Neural progenitor cell (in vitro differentiated cells): ENCODE measurements at regions not wholly inside any gene's neighbourhood (a gene's known extent, or its start where the extent isn't known, plus 50 kb on each side); places are given as distances from the start of the nearest gene placed in this dataset.
A peak's percentile ranks its signal among the peaks of the same experiment; 100 is the strongest.

Experiments used
- DNase-seq: peaks from one replicate; pipeline ENCODE4 v3.0.0-alpha.2; 2016; ENCODE audit warnings: low spot score
- H2AFZ ChIP-seq: fragments of 200-600 bp; sonication (generic); replicated peaks from 2 replicates; pipeline ENCODE4 v1.6.1; 2016; ENCODE audit warnings: antibody characterized with exemption
- H3F3A ChIP-seq: fragments of 200-600 bp; sonication (generic); 2 replicates; pipeline ENCODE4 v1.6.1; 2016; ENCODE audit warnings: antibody characterized with exemption, low read depth
- H3K27ac ChIP-seq: fragments of 200-600 bp; sonication (generic); 2 replicates; pipeline ENCODE4 v1.5.1; 2016; ENCODE audit warnings: mild to moderate bottlenecking
- H3K27me3 ChIP-seq: fragments of 200-600 bp; sonication (generic); 2 replicates; pipeline ENCODE4 v1.6.1; 2016; ENCODE audit warnings: mild to moderate bottlenecking, moderate library complexity
- H3K36me3 ChIP-seq: fragments of 200-600 bp; sonication (generic); 2 replicates; pipeline ENCODE4 v1.5.1; 2016
- H3K4me1 ChIP-seq: fragments of 200-600 bp; sonication (generic); 2 replicates; pipeline ENCODE4 v1.6.1; 2016; ENCODE audit warnings: mixed run types
- H3K4me2 ChIP-seq: fragments of 200-600 bp; sonication (generic); 2 replicates; pipeline ENCODE4 v1.6.1; 2016
- H3K4me3 ChIP-seq: fragments of 200-600 bp; sonication (generic); 2 replicates; pipeline ENCODE4 v1.5.1; 2016
- H3K79me2 ChIP-seq: fragments of 200-600 bp; sonication (generic); 2 replicates; pipeline ENCODE4 v1.6.1; 2016; ENCODE audit warnings: low read depth
- H3K9ac ChIP-seq: fragments of 200-600 bp; sonication (generic); 2 replicates; pipeline ENCODE4 v1.6.1; 2016
- H3K9me3 ChIP-seq: fragments of 200-600 bp; sonication (generic); 2 replicates; pipeline ENCODE4 v1.5.1; 2016; ENCODE audit warnings: low read depth
- H4K20me1 ChIP-seq: fragments of 200-600 bp; sonication (generic); 2 replicates; pipeline ENCODE4 v1.6.1; 2016; ENCODE audit warnings: low read depth
- H3K27ac Mint-ChIP-seq: 3 replicates; pipeline ENCODE4 v1.8.0; 2021; ENCODE audit warnings: mixed read lengths
- H3K27me3 Mint-ChIP-seq: 2 replicates; pipeline ENCODE4 v1.8.0; 2022; ENCODE audit warnings: low read depth, mild to moderate bottlenecking, inconsistent platforms, moderate library complexity, mixed read lengths; ENCODE audit not compliant: insufficient read depth
- H3K36me3 Mint-ChIP-seq: 3 replicates; pipeline ENCODE4 v1.8.0; 2021; ENCODE audit warnings: mixed read lengths
- H3K4me1 Mint-ChIP-seq: 3 replicates; pipeline ENCODE4 v1.8.0; 2021; ENCODE audit warnings: mixed read lengths
- H3K4me3 Mint-ChIP-seq: 3 replicates; pipeline ENCODE4 v1.8.0; 2021; ENCODE audit warnings: mild to moderate bottlenecking, moderate library complexity, mixed read lengths
- H3K9me3 Mint-ChIP-seq: 3 replicates; pipeline ENCODE4 v1.8.0; 2020; ENCODE audit warnings: mixed read lengths
- EZH2 ChIP-seq: fragments of 200-600 bp; sonication (generic); IDR thresholded peaks from 2 replicates; pipeline ENCODE4 v1.6.1; 2017; ENCODE audit warnings: antibody characterized with exemption, mild to moderate bottlenecking, moderate library complexity
- EZH2phosphoT487 ChIP-seq: fragments of 200-600 bp; sonication (generic); IDR thresholded peaks from 2 replicates; pipeline ENCODE4 v1.6.1; 2017; ENCODE audit warnings: antibody characterized with exemption
- TF ChIP-seq, protein P1 (sequence below): fragments of 200-600 bp; sonication (generic); IDR thresholded peaks from 2 replicates; pipeline ENCODE4 v1.5.1; 2017; ENCODE audit warnings: antibody characterized with exemption, mild to moderate bottlenecking

DNA sequence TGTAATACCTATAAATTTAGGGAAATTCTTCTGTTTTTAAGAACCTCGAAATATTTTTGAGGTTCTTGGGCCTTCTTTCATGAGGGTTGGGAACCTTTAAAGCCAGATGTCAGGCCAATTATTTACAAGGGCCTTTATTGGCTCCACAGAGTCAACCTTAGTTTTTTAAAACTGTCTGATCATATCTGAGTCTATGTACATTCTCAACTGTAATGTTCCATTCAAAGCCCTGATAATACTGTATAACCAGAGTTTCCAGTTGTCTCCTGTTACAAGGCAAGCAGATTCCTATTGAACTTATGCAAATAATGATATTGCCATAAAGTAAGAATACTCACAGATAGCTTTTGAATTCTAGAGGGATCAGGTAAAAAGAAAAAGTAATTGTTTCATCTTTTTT, 545.5 kb downstream of the EPM2A start:
- no peak overlapping the region for H3K27ac Mint-ChIP-seq
- H3K36me3 Mint-ChIP-seq = no peaks in the 10 kb centered on the region
- Histone ChIP-seq H3K79me2 (no peaks in the 10 kb centered on the region), H3K9ac (no peak overlapping the region), H3K4me1 (no peaks in the 10 kb centered on the region), H4K20me1 (no peaks in the 10 kb centered on the region), H3K4me2 (no peak overlapping the region), H3F3A (no peaks in the 10 kb centered on the region), H3K9me3 (no peaks in the 10 kb centered on the region), H3K36me3 (no peaks in the 10 kb centered on the region), H3K4me3 (no peak overlapping the region), H3K27me3 (no peaks in the 10 kb centered on the region), H3K27ac (no peak overlapping the region), H2AFZ (no peak overlapping the region)
- H3K4me1 Mint-ChIP-seq = no peaks in the 10 kb centered on the region
- no peak for DNase-seq
- no peaks in the 10 kb centered on the region for H3K27me3 Mint-ChIP-seq
- H3K4me3 Mint-ChIP-seq = no peak overlapping the region
- H3K9me3 Mint-ChIP-seq = no peaks in the 10 kb centered on the region
- TF ChIP-seq, protein P1, sequence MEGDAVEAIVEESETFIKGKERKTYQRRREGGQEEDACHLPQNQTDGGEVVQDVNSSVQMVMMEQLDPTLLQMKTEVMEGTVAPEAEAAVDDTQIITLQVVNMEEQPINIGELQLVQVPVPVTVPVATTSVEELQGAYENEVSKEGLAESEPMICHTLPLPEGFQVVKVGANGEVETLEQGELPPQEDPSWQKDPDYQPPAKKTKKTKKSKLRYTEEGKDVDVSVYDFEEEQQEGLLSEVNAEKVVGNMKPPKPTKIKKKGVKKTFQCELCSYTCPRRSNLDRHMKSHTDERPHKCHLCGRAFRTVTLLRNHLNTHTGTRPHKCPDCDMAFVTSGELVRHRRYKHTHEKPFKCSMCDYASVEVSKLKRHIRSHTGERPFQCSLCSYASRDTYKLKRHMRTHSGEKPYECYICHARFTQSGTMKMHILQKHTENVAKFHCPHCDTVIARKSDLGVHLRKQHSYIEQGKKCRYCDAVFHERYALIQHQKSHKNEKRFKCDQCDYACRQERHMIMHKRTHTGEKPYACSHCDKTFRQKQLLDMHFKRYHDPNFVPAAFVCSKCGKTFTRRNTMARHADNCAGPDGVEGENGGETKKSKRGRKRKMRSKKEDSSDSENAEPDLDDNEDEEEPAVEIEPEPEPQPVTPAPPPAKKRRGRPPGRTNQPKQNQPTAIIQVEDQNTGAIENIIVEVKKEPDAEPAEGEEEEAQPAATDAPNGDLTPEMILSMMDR = no peak
- no peak for TF ChIP-seq EZH2
- TF ChIP-seq EZH2phosphoT487 = no peak

DNA sequence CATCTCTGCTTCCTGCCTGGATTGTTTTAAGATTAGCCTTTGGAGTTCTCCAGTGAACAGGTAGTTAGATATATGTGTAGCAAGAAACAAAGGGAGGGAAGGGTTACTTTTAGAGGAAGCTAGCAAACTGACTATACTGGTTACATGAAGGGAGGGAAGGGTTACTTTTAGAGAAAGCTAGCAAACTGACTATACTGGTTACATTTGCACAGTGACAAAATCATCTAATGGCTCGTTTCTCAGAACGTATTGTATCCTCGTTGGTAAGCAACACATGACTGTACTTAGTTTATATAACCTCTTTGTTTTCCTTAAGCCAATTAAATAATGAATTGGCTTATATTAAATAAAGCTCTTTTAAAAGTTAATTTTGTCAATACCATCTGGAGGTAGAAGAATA, 540.9 kb downstream of the EPM2A start:
- Histone ChIP-seq H3K4me1 (no peaks in the 10 kb centered on the region), H3K4me3 (no peak overlapping the region), H3K9me3 (no peaks in the 10 kb centered on the region), H3K27me3 (no peaks in the 10 kb centered on the region), H3K36me3 (no peaks in the 10 kb centered on the region), H3K27ac (no peak overlapping the region), H3F3A (no peaks in the 10 kb centered on the region), H4K20me1 (no peaks in the 10 kb centered on the region), H3K79me2 (no peaks in the 10 kb centered on the region), H2AFZ (peak overlapping the region; percentile 76), H3K9ac (no peak overlapping the region), H3K4me2 (no peak overlapping the region)
- DNase-seq = no peak
- no peak for TF ChIP-seq EZH2
- TF ChIP-seq, protein P1 = no peak
- no peak for TF ChIP-seq EZH2phosphoT487
- Mint-ChIP-seq H3K4me3 (no peak overlapping the region), H3K4me1 (no peaks in the 10 kb centered on the region), H3K9me3 (no peaks in the 10 kb centered on the region), H3K36me3 (no peaks in the 10 kb centered on the region), H3K27ac (no peak overlapping the region), H3K27me3 (peaks cover 3% of the 10 kb centered on the region)

DNA sequence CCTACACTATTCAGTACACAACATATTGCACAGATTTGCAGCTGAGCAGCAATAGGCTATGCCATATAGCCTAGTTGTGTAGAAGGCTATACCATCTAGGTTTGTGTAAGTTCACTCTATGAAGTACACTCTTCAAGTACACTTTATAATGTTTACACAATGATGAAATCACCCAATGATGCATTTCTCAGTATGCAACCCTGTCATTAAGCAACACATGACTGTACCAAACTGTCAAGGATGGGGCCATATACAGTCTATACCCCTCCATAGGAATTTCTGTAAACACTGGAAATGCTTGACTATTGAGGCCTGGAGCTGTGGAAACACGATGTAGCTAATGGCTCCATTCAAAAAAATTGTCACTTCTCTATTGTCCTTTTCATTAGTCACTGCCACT, 535.4 kb downstream of the EPM2A start:
- Mint-ChIP-seq H3K36me3 (no peaks in the 10 kb centered on the region), H3K4me1 (no peaks in the 10 kb centered on the region), H3K27ac (no peak overlapping the region), H3K27me3 (peaks cover 5% of the 10 kb centered on the region), H3K9me3 (no peaks in the 10 kb centered on the region), H3K4me3 (no peak overlapping the region)
- Histone ChIP-seq H3F3A (no peaks in the 10 kb centered on the region), H3K79me2 (no peaks in the 10 kb centered on the region), H3K27ac (no peak overlapping the region), H2AFZ (no peak overlapping the region), H3K27me3 (no peaks in the 10 kb centered on the region), H3K9me3 (no peaks in the 10 kb centered on the region), H4K20me1 (no peaks in the 10 kb centered on the region), H3K9ac (no peak overlapping the region), H3K4me3 (no peak overlapping the region), H3K36me3 (no peaks in the 10 kb centered on the region), H3K4me2 (no peak overlapping the region), H3K4me1 (no peaks in the 10 kb centered on the region)
- no peak for DNase-seq
- TF ChIP-seq EZH2phosphoT487 (no peak), EZH2 (no peak)
- TF ChIP-seq, protein P1 = no peak

DNA sequence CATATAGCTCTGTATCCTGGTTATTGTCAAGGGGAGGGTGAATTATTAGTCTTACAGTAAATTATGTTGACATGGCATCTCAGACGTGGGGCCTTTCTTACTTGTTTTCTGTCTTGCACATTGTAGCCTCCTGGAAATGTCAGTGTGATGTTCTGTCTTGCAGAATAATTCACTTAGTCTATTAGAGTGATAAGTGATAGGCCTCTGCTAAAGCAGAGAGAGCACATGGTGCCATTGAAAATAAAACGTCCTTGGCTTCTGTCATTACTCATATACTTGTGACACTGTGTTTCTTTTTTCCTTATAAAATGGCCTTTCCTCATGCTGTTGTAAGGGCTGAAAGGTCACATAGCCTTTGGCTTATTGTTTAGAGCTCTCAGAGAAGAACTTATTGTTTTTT, 531.0 kb downstream of the EPM2A start:
- no peaks in the 10 kb centered on the region for H3K9me3 Mint-ChIP-seq
- no peak overlapping the region for H3K27ac Mint-ChIP-seq
- Histone ChIP-seq H3K9ac (no peak overlapping the region), H2AFZ (no peak overlapping the region), H4K20me1 (no peaks in the 10 kb centered on the region), H3K27me3 (no peaks in the 10 kb centered on the region), H3K36me3 (no peaks in the 10 kb centered on the region), H3F3A (no peaks in the 10 kb centered on the region), H3K4me2 (no peak overlapping the region), H3K27ac (no peak overlapping the region), H3K79me2 (no peaks in the 10 kb centered on the region), H3K9me3 (no peaks in the 10 kb centered on the region), H3K4me3 (no peak overlapping the region), H3K4me1 (no peaks in the 10 kb centered on the region)
- H3K4me1 Mint-ChIP-seq = no peaks in the 10 kb centered on the region
- DNase-seq = no peak
- H3K36me3 Mint-ChIP-seq = no peaks in the 10 kb centered on the region
- peaks cover 2% of the 10 kb centered on the region for H3K27me3 Mint-ChIP-seq
- TF ChIP-seq EZH2phosphoT487 (no peak), EZH2 (no peak)
- TF ChIP-seq, protein P1 = no peak
- H3K4me3 Mint-ChIP-seq = no peak overlapping the region
